ENCODE measurements at regions not wholly inside any gene's neighbourhood (a gene's known extent, or its start where the extent isn't known, plus 50 kb on each side); places are given as distances from the start of the nearest gene placed in this dataset.

DNA sequence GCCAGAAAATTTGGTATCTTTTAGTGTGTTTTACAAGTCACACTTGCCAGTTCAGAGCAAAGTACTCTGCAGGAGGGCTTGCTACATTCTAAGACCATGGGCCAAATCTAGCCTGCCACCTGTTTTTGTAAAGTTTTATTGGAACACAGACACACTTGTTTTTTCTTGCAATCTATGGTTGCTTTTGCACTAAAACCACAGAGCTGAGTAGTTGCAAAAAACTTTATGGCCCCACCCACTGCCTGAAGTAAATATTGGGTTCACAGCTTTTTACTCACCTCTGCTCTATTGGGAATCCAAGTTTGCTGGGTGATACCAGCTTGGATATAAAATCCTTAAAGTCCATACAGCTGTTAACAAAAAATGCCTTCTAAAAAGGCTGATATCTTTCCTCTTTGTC lies 109.0 kb downstream of the ZFP64 start:
- TF ChIP-seq, protein P1, sequence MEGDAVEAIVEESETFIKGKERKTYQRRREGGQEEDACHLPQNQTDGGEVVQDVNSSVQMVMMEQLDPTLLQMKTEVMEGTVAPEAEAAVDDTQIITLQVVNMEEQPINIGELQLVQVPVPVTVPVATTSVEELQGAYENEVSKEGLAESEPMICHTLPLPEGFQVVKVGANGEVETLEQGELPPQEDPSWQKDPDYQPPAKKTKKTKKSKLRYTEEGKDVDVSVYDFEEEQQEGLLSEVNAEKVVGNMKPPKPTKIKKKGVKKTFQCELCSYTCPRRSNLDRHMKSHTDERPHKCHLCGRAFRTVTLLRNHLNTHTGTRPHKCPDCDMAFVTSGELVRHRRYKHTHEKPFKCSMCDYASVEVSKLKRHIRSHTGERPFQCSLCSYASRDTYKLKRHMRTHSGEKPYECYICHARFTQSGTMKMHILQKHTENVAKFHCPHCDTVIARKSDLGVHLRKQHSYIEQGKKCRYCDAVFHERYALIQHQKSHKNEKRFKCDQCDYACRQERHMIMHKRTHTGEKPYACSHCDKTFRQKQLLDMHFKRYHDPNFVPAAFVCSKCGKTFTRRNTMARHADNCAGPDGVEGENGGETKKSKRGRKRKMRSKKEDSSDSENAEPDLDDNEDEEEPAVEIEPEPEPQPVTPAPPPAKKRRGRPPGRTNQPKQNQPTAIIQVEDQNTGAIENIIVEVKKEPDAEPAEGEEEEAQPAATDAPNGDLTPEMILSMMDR (conservative IDR thresholded peaks at IDR 0.05) = no peak
- TF ChIP-seq ZFX (IDR thresholded peaks at IDR 0.05) = no peak

Measured in C4-2B (cell line).